Liver (tissue), 8 donors: ENCODE measurements at regions not wholly inside any gene's neighbourhood (a gene's known extent, or its start where the extent isn't known, plus 50 kb on each side); places are given as distances from the start of the nearest gene placed in this dataset.

Experiments
- DNase-seq: peaks from one replicate; pipeline ENCODE4 v3.0.0-alpha.2; 2017; ENCODE audit warnings: low spot score
- H3K27ac ChIP-seq, 2 donors: one replicate each; pipeline ENCODE4 v1.7.0; 2013; ENCODE audit warnings: inconsistent platforms in 2 of 2, low read length in 2 of 2, control low read depth in 1 of 2, low read depth in 1 of 2, mild to moderate bottlenecking in 1 of 2
- H3K27me3 ChIP-seq, 4 donors: one replicate each; pipeline versions ENCODE4 v1.6.1 to v1.7.0; 2013; ENCODE audit warnings: low read length in 3 of 4, inconsistent platforms in 1 of 4, mild to moderate bottlenecking in 1 of 4, moderate library complexity in 1 of 4; ENCODE audit not compliant: control insufficient read depth in 4 of 4, insufficient read depth in 4 of 4
- H3K36me3 ChIP-seq, 4 donors: one replicate each; pipeline versions ENCODE4 v1.6.1 to v1.7.0; 2013; ENCODE audit warnings: low read length in 3 of 4, mild to moderate bottlenecking in 3 of 4, low read depth in 1 of 4, moderate library complexity in 1 of 4; ENCODE audit not compliant: control insufficient read depth in 4 of 4, insufficient read depth in 3 of 4
- H3K4me1 ChIP-seq, 4 donors: one replicate each; pipeline versions ENCODE4 v1.6.1 to v1.7.0; 2013; ENCODE audit warnings: low read length in 3 of 4, mild to moderate bottlenecking in 3 of 4, moderate library complexity in 1 of 4; ENCODE audit not compliant: control insufficient read depth in 4 of 4, insufficient read depth in 4 of 4
- H3K4me3 ChIP-seq, 3 donors: one replicate each; pipeline versions ENCODE4 v1.6.1 to v1.7.0; 2013; ENCODE audit warnings: low read length in 3 of 3, control low read depth in 1 of 3, low read depth in 1 of 3, mild to moderate bottlenecking in 1 of 3
- H3K9ac ChIP-seq, 2 donors: one replicate each; pipeline ENCODE4 v1.7.0; 2013; ENCODE audit warnings: low read length in 2 of 2, mild to moderate bottlenecking in 2 of 2, moderate library complexity in 2 of 2, control low read depth in 1 of 2, low read depth in 1 of 2
- H3K9me3 ChIP-seq, 4 donors: one replicate each; pipeline versions ENCODE4 v1.6.1 to v1.7.0; 2013; ENCODE audit warnings: low read length in 3 of 4; ENCODE audit not compliant: control insufficient read depth in 4 of 4
- ATF3 ChIP-seq: IDR thresholded peaks from 2 replicates; pipeline ENCODE4 v1.6.1; 2016; ENCODE audit warnings: antibody characterized with exemption
- CTCF ChIP-seq: fragments of 150-350 bp; IDR thresholded peaks from 2 replicates; pipeline ENCODE4 v1.5.1; 2017; ENCODE audit warnings: improper control_type of control experiment, low read depth, low read length; ENCODE audit not compliant: missing input control
- FOXA1 ChIP-seq: IDR thresholded peaks from 2 replicates; pipeline ENCODE4 v1.6.1; 2016; ENCODE audit warnings: antibody characterized with exemption
- GABPA ChIP-seq, 2 donors: IDR thresholded peaks in 1 of 2; conservative IDR thresholded peaks in 1 of 2; 2 replicates each; pipeline ENCODE4 v1.6.1; 2016; ENCODE audit warnings: antibody characterized with exemption in 2 of 2, mild to moderate bottlenecking in 1 of 2, moderate library complexity in 1 of 2
- HNF4A ChIP-seq, 2 donors: conservative IDR thresholded peaks; 2 replicates each; pipeline ENCODE4 v1.6.1; 2016; ENCODE audit warnings: antibody characterized with exemption in 2 of 2, mild to moderate bottlenecking in 2 of 2
- HNF4G ChIP-seq: IDR thresholded peaks from 2 replicates; pipeline ENCODE4 v1.6.1; 2016; ENCODE audit warnings: antibody characterized with exemption
- JUND ChIP-seq, 2 donors: IDR thresholded peaks; 2 replicates each; pipeline ENCODE4 v1.6.1; 2016; ENCODE audit warnings: antibody characterized with exemption in 2 of 2
- RAD21 ChIP-seq, 2 donors: IDR thresholded peaks; 2 replicates each; pipeline ENCODE4 v1.6.1; 2016; ENCODE audit warnings: antibody characterized with exemption in 2 of 2, mild to moderate bottlenecking in 2 of 2
- RXRA ChIP-seq, 2 donors: IDR thresholded peaks; 2 replicates each; pipeline ENCODE4 v1.6.1; 2017 to 2018; ENCODE audit warnings: antibody characterized with exemption in 2 of 2, mild to moderate bottlenecking in 1 of 2
- SP1 ChIP-seq: IDR thresholded peaks from 2 replicates; pipeline ENCODE4 v1.6.1; 2018; ENCODE audit warnings: antibody characterized with exemption, mild to moderate bottlenecking
- TAF1 ChIP-seq: conservative IDR thresholded peaks from 2 replicates; pipeline ENCODE4 v1.6.1; 2016; ENCODE audit warnings: antibody characterized with exemption, mild to moderate bottlenecking
- YY1 ChIP-seq: IDR thresholded peaks from 2 replicates; pipeline ENCODE4 v1.6.1; 2016; ENCODE audit warnings: antibody characterized with exemption, mild to moderate bottlenecking
- WGBS: extraction: QIAGEN DNeasy Blood & Tissue Kit; methylation state at CpG from one replicate; pipeline ENCODE4 v1.1.7; 2013; 5-methylcytosine and 5-hydroxymethylcytosine counted together
- TF ChIP-seq, protein P1 (sequence below): IDR thresholded peaks from 2 replicates; pipeline ENCODE4 v1.6.1; 2016; ENCODE audit warnings: antibody characterized with exemption
- TF ChIP-seq, protein P2 (sequence below): IDR thresholded peaks from 2 replicates; pipeline ENCODE4 v1.6.1; 2016; ENCODE audit warnings: antibody characterized with exemption
- donor health status: healthy.
- donor health status: healthy.
- donor health status: healthy.
- donor health status: healthy.
- donor health status: healthy.

GRCh38 chr4:60315586-60315985 is 884.5 kb upstream of the ADGRL3 start:
- WGBS = 66% methylated on average over 2 of the region's 2 CpGs
- no peak overlapping the region for H3K4me3 ChIP-seq
- TF ChIP-seq FOXA1 (no peak), ATF3 (no peak), RAD21 (IDR thresholded peaks at IDR 0.05) (no peak), YY1 (no peak), HNF4G (no peak), GABPA (IDR thresholded peaks at IDR 0.05 in 1 of 2, conservative IDR thresholded peaks at IDR 0.05 in 1 of 2) (no peak), JUND (IDR thresholded peaks at IDR 0.05) (no peak)
- TF ChIP-seq, protein P1, sequence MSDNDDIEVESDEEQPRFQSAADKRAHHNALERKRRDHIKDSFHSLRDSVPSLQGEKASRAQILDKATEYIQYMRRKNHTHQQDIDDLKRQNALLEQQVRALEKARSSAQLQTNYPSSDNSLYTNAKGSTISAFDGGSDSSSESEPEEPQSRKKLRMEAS = no peak
- TF ChIP-seq, protein P2, sequence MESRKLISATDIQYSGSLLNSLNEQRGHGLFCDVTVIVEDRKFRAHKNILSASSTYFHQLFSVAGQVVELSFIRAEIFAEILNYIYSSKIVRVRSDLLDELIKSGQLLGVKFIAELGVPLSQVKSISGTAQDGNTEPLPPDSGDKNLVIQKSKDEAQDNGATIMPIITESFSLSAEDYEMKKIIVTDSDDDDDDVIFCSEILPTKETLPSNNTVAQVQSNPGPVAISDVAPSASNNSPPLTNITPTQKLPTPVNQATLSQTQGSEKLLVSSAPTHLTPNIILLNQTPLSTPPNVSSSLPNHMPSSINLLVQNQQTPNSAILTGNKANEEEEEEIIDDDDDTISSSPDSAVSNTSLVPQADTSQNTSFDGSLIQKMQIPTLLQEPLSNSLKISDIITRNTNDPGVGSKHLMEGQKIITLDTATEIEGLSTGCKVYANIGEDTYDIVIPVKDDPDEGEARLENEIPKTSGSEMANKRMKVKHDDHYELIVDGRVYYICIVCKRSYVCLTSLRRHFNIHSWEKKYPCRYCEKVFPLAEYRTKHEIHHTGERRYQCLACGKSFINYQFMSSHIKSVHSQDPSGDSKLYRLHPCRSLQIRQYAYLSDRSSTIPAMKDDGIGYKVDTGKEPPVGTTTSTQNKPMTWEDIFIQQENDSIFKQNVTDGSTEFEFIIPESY = no peak
- no peaks in the 10 kb centered on the region for H3K36me3 ChIP-seq
- no peak overlapping the region for H3K27ac ChIP-seq
- no peak for DNase-seq
- H3K9me3 ChIP-seq = no peaks in the 10 kb centered on the region
- no peaks in the 10 kb centered on the region for H3K27me3 ChIP-seq
- no peak overlapping the region for H3K9ac ChIP-seq
- no peaks in the 10 kb centered on the region for H3K4me1 ChIP-seq

DNA sequence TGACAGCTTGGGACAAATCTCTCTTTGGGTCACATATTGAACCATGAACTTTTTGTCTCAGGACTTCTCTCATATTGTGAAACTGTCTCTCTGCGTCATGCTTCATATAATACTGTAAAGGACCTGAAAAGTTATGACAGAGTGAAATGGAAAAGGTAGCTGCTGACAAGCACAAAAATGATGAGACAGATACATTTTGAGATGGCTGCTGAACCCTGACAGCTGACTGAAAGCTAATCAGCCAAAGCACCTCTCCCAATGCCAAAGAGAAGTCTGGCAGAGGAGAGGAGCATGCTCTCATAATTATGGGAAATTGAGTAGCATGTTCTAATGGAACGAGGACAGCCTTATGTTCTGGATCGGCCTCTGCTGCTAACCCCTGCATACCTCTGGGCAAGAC is 873.4 kb upstream of the ADGRL3 start:
- Histone ChIP-seq H3K36me3 (no peaks in the 10 kb centered on the region), H3K4me1 (no peaks in the 10 kb centered on the region), H3K9ac (no peak overlapping the region), H3K27ac (no peak overlapping the region), H3K9me3 (no peaks in the 10 kb centered on the region), H3K4me3 (no peak overlapping the region), H3K27me3 (no peaks in the 10 kb centered on the region)
- 74% methylated on average over 3 of the region's 3 CpGs for WGBS
- DNase-seq = no peak
- no peak for TF ChIP-seq CTCF
- no peak for TF ChIP-seq YY1
- no peak for TF ChIP-seq TAF1
- no peak for TF ChIP-seq GABPA (IDR thresholded peaks at IDR 0.05 in 1 of 2, conservative IDR thresholded peaks at IDR 0.05 in 1 of 2)
- TF ChIP-seq, protein P1 = no peak
- no peak for TF ChIP-seq ATF3
- no peak for TF ChIP-seq HNF4A (conservative IDR thresholded peaks at IDR 0.05)
- TF ChIP-seq RXRA (IDR thresholded peaks at IDR 0.05) = no peak
- no peak for TF ChIP-seq JUND (IDR thresholded peaks at IDR 0.05)
- TF ChIP-seq SP1 = no peak
- TF ChIP-seq FOXA1 = no peak
